ENCODE measurements at regions not wholly inside any gene's neighbourhood (a gene's known extent, or its start where the extent isn't known, plus 50 kb on each side); places are given as distances from the start of the nearest gene placed in this dataset.

GRCh38 chr5:99023330-99023729, 94.5 kb upstream of the CHD1 start:
- ChIA-PET CTCF (interaction anchor here (1.4 kb wide), 1 partner anchor 9 kb away, joined by 5 read pairs; no protein-coding TSS in a partner anchor), POLR2A (no interaction called here)
- no peak for DNase-seq (ENCODE audit: low read depth, low spot score)
- H3K4me3 ChIP-seq (ENCODE audit: low read depth, low read length): no peak overlapping the region
- TF ChIP-seq CTCF (IDR thresholded peaks at IDR 0.05; ENCODE audit: insufficient read depth, low read length, missing control alignments): no peak

GRCh38 chr5:99022250-99022649, 93.4 kb upstream of the CHD1 start:
- DNase-seq (ENCODE audit: low read depth, low spot score): no peak
- no peak overlapping the region for H3K4me3 ChIP-seq (ENCODE audit: low read depth, low read length)
- no peak for TF ChIP-seq CTCF (IDR thresholded peaks at IDR 0.05; ENCODE audit: insufficient read depth, low read length, missing control alignments)
- ChIA-PET CTCF (interaction anchor here (0.9 kb wide), 1 partner anchor 10 kb away, joined by 5 read pairs; no protein-coding TSS in a partner anchor), POLR2A (no interaction called here)

- CTCF ChIA-PET: interaction anchor here (1.0 to 2.4 kb wide), 5 partner anchors 12 to 116 kb away, joined by 3 to 8 read pairs (median 4); no protein-coding TSS in a partner anchor
Measured at GRCh38 chr5:99020698-99021048, 91.9 kb upstream of the CHD1 start.

GRCh38 chr5:99019812-99020697, 91.2 kb upstream of the CHD1 start:
- peak; percentile 77 for DNase-seq (ENCODE audit: low read depth, low spot score)
- no peak for TF ChIP-seq CTCF (IDR thresholded peaks at IDR 0.05; ENCODE audit: insufficient read depth, low read length, missing control alignments)
- H3K4me3 ChIP-seq (ENCODE audit: low read depth, low read length): no peak overlapping the region
- ChIA-PET CTCF (interaction anchor here (1.0 to 2.4 kb wide), 6 partner anchors 9 to 116 kb away, joined by 3 to 8 read pairs (median 4); no protein-coding TSS in a partner anchor), POLR2A (interaction anchor here (1.1 kb wide), 1 partner anchor 90 kb away, joined by 4 read pairs; no protein-coding TSS in a partner anchor)

More at GRCh38 chr5:99020698-99021048, 91.9 kb upstream of the CHD1 start:
- no peak overlapping the region for H3K4me3 ChIP-seq (ENCODE audit: low read depth, low read length)
- POLR2A ChIA-PET: no interaction called here
- no peak for DNase-seq (ENCODE audit: low read depth, low spot score)
- no peak for TF ChIP-seq CTCF (IDR thresholded peaks at IDR 0.05; ENCODE audit: insufficient read depth, low read length, missing control alignments)

- CTCF ChIA-PET: interaction anchor here (1.2 to 2.4 kb wide), 4 partner anchors 9 to 115 kb away, joined by 3 to 8 read pairs (median 5); no protein-coding TSS in a partner anchor
- POLR2A ChIA-PET: interaction anchor here (1.1 kb wide), 1 partner anchor 90 kb away, joined by 4 read pairs; no protein-coding TSS in a partner anchor
Measured at GRCh38 chr5:99019254-99019653, 90.4 kb upstream of the CHD1 start.

More at GRCh38 chr5:99019254-99019653, 90.4 kb upstream of the CHD1 start:
- H3K4me3 ChIP-seq (ENCODE audit: low read depth, low read length): no peak overlapping the region
- TF ChIP-seq CTCF (IDR thresholded peaks at IDR 0.05; ENCODE audit: insufficient read depth, low read length, missing control alignments): no peak
- DNase-seq (ENCODE audit: low read depth, low spot score): no peak

Data from AG04449 (cell line).